GM10266 (cell line): ENCODE measurements at regions not wholly inside any gene's neighbourhood (a gene's known extent, or its start where the extent isn't known, plus 50 kb on each side); places are given as distances from the start of the nearest gene placed in this dataset.

Source experiments
- DNase-seq: peaks from one replicate; pipeline ENCODE4 v3.0.0; 2012; ENCODE audit errors: extremely low spot score
- CTCF ChIP-seq: IDR thresholded peaks from 2 replicates; pipeline ENCODE4 v1.5.1; 2012; ENCODE audit warnings: mild to moderate bottlenecking, low read depth; ENCODE audit not compliant: control insufficient read depth, insufficient read depth; ENCODE audit errors: missing control alignments

- TF ChIP-seq CTCF, result no peak
- no peak for DNase-seq
Observed at GRCh38 chr18:47549021-47549540, 297.6 kb upstream of the SKOR2 start.

- TF ChIP-seq CTCF, result no peak
- no peak for DNase-seq
Observed at GRCh38 chr18:47547539-47548202, 296.2 kb upstream of the SKOR2 start.

- no peak for DNase-seq
- no peak for TF ChIP-seq CTCF
Observed at GRCh38 chr18:47545613-47546012, 294.2 kb upstream of the SKOR2 start.

- no peak for TF ChIP-seq CTCF
- DNase-seq, result no peak
Observed at GRCh38 chr18:47543080-47543479, 291.6 kb upstream of the SKOR2 start.

- no peak for DNase-seq
- TF ChIP-seq CTCF, result no peak
Observed at GRCh38 chr18:47542551-47542950, 291.1 kb upstream of the SKOR2 start.

- no peak for DNase-seq
- TF ChIP-seq CTCF, result no peak
Observed at GRCh38 chr18:47531717-47532116, 280.3 kb upstream of the SKOR2 start.

- DNase-seq, result no peak
- TF ChIP-seq CTCF, result no peak
Observed at GRCh38 chr18:47530695-47531094, 279.2 kb upstream of the SKOR2 start.
